Fibroblast of pulmonary artery (primary cell): ENCODE measurements at regions not wholly inside any gene's neighbourhood (a gene's known extent, or its start where the extent isn't known, plus 50 kb on each side); places are given as distances from the start of the nearest gene placed in this dataset.

Experiments used
- DNase-seq: peaks from one replicate; pipeline ENCODE4 v3.0.0-alpha.2; 2010; ENCODE audit warnings: low read depth
- H3K4me3 ChIP-seq: replicated peaks from 2 replicates; pipeline ENCODE4 v1.5.1; 2011; ENCODE audit warnings: low read depth, mild to moderate bottlenecking, control low read depth, low read length, moderate library complexity
- TF ChIP-seq, protein P1 (sequence below): IDR thresholded peaks from 2 replicates; pipeline ENCODE4 v1.5.1; 2011; ENCODE audit warnings: mild to moderate bottlenecking, control low read depth, low read length, inconsistent platforms; ENCODE audit errors: missing control alignments

DNA sequence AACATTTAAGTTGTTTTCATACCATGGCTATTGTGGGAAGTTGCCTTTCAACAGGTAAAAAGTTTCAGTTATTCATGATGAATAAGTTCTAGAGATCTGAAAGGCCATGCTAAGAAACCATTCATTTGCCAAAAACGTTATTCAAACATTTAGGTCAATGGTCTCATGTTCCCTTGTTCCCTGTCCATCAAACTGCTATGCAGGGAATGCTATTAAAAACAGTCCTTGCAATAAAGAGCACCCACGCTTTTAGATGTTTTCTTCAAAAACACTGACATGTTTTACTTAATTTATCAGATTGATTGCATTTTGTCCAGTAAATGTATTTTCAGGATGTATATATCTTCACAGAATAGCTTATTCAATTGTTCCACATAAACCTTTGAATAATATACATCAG, 573.2 kb upstream of the PCDH20 start:
- TF ChIP-seq, protein P1, sequence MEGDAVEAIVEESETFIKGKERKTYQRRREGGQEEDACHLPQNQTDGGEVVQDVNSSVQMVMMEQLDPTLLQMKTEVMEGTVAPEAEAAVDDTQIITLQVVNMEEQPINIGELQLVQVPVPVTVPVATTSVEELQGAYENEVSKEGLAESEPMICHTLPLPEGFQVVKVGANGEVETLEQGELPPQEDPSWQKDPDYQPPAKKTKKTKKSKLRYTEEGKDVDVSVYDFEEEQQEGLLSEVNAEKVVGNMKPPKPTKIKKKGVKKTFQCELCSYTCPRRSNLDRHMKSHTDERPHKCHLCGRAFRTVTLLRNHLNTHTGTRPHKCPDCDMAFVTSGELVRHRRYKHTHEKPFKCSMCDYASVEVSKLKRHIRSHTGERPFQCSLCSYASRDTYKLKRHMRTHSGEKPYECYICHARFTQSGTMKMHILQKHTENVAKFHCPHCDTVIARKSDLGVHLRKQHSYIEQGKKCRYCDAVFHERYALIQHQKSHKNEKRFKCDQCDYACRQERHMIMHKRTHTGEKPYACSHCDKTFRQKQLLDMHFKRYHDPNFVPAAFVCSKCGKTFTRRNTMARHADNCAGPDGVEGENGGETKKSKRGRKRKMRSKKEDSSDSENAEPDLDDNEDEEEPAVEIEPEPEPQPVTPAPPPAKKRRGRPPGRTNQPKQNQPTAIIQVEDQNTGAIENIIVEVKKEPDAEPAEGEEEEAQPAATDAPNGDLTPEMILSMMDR, result no peak

DNA sequence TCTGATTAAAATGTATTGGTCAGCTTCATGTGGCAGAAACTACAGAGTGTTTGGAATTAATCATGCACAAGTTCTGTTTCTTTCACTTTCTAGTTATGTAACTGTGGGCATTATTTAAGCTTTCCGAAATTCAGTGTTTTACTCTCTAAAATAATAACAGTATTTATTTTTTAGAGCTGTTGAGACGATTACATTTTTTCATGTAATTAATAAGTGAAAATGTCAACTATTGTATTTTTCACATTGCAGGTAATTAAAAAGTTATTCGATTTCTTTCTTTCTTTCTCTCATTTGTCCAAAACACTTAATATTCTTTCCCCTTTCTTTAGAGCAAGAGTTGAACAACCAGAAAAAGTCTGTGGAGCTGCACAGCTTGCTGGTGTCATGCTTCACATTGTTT, 559.4 kb upstream of the PCDH20 start:
- no peak overlapping the region for H3K4me3 ChIP-seq
- DNase-seq, result no peak
- TF ChIP-seq, protein P1, result no peak

More for the DNA sequence above, 573.2 kb upstream of the PCDH20 start:
- H3K4me3 ChIP-seq, result no peak overlapping the region
- no peak for DNase-seq

DNA sequence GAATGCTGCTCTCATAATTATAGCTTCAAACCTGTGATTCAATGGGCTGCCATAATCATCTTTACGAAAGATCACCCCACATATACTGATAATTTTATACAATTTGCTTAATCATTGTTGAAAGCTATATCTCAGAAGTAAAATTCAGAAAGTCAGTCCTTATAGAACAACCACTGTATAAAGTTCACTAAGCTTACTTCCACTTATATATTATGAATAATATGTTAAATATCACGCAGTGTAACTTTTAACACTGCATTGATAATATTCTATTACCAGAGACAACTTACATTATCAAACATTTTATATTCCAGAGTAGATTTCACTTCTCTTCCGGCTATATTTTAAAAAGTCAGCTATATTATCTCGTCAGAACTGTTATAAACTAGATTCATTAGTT, 550.1 kb upstream of the PCDH20 start:
- no peak for DNase-seq
- TF ChIP-seq, protein P1, result no peak
- no peak overlapping the region for H3K4me3 ChIP-seq

DNA sequence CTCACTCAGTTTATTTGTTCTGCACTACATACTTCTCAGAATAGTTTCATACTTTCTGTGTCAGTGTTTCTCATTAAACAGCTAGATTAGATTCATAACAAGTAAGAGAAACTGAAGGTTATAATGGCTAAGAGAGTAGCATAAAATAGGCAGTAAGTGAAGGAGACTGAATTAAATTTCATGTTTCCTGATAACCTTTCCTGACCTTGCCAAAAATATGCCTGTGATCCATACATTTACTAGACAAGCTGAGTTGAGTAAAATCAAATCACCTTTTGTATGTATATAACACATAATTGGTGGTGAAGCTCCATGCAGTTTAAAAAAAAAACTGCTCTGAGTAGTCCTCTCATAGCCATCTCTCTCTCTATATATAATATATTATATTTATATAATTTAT, 545.3 kb upstream of the PCDH20 start:
- TF ChIP-seq, protein P1, result no peak
- no peak overlapping the region for H3K4me3 ChIP-seq
- DNase-seq, result no peak

DNA sequence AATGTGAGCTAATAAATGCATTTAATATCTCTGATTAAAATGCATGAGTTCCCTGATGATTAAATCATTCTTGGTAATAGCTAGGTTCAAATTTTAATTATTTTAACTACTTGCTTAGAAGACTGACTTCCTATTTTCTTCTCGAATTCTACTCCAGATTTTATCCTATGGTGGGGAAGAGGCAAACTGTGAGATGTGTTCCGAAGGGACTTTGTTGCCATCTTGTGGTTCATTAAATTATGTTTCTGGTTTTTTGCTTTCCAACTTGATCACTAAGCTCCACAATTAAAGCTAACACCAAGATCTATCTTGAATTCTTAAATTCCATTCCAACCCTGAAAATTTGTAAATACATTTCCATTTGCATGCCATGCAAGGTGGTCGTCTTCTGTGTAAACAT, 538.4 kb upstream of the PCDH20 start:
- DNase-seq, result peak; percentile 49
- TF ChIP-seq, protein P1, result peak; percentile 33
- no peak overlapping the region for H3K4me3 ChIP-seq

DNA sequence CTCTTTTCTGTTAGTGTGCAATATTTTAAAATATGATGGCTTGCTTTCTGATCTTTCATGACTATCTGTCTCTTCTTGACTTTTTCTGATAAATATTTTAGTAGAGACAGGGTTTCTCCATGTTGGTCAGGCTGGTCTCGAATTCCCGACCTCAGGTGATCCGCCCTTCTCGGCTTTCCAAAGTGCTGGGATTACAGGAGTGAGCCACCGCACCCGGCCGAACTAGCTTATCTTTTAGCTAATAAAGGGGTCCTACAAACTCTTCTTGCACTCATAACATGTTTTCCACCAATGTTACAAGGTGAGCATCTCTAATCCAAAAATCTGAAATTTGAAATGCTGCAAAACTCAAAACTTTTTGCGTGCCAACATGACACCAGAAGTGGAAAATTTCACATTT, 535.2 kb upstream of the PCDH20 start:
- H3K4me3 ChIP-seq, result no peak overlapping the region
- TF ChIP-seq, protein P1, result no peak
- DNase-seq, result no peak

DNA sequence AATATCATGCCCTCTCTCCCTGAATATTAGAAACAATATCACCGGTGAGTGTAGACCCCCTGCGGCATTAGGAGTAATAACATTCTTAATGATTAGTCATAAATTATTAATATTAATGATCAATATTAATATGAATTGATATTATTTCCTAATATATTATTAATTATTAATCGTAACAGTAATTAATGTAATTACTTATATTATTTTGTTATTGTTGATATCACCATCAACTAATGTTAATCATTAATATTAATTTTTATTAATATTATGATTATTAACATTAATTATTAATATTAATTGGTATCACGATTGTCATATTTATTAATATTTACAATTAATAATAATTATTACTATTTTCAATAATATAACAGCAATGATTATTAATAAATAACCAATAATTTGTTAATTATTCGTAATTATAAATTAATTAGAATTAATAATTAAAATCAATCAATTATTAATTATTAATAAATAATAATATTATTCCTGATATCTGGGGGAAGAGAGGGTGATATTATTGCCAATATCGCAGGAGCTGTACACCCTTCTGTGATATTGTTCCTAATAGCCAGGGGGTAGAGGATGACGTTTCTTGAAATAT, 528.8 kb upstream of the PCDH20 start:
- TF ChIP-seq, protein P1, result no peak
- DNase-seq, result no peak
- H3K4me3 ChIP-seq, result no peak overlapping the region
